Transverse colon (tissue), 4 donors: ENCODE measurements at regions not wholly inside any gene's neighbourhood (a gene's known extent, or its start where the extent isn't known, plus 50 kb on each side); places are given as distances from the start of the nearest gene placed in this dataset.
"Not testable (repeated sequence)": the region's sequence is repeated elsewhere in the genome, so short reads cannot be mapped to it uniquely, and the experiment has no call there.

Experiments
- EP300 ChIP-seq: sonication (generic); formaldehyde crosslinking; IDR thresholded peaks from one replicate; pipeline ENCODE4 v1.6.1; 2017; ENCODE audit warnings: antibody characterized with exemption, low read depth
- POLR2A ChIP-seq: fragments of 450-650 bp; IDR thresholded peaks from one replicate; pipeline ENCODE4 v1.6.1; 2016; ENCODE audit warnings: antibody characterized with exemption, mild to moderate bottlenecking, moderate library complexity
- POLR2AphosphoS5 ChIP-seq, 3 donors: sonication (generic); formaldehyde crosslinking; IDR thresholded peaks; one replicate each; pipeline ENCODE4 v1.6.1; 2016; ENCODE audit warnings: antibody characterized with exemption in 3 of 3
- TF ChIP-seq, protein P1 (sequence below), 5 experiments: fragments of 200-600 bp in 3 of 5; fragments of 450-650 bp in 2 of 5; sonication (generic) in 3 of 5; IDR thresholded peaks; 1 replicate in 2 of 5; 2 replicates in 3 of 5; pipeline ENCODE4 v1.5.1; 2016 to 2017; ENCODE audit warnings: antibody characterized with exemption in 5 of 5, inconsistent platforms in 3 of 5, mild to moderate bottlenecking in 2 of 5, moderate library complexity in 1 of 5

GRCh38 chr3:124646186-124646585, 84.1 kb upstream of the UMPS start:
- TF ChIP-seq POLR2A; POLR2AphosphoS5 (IDR thresholded peaks at IDR 0.05); EP300: not testable (repeated sequence)
- TF ChIP-seq, protein P1, sequence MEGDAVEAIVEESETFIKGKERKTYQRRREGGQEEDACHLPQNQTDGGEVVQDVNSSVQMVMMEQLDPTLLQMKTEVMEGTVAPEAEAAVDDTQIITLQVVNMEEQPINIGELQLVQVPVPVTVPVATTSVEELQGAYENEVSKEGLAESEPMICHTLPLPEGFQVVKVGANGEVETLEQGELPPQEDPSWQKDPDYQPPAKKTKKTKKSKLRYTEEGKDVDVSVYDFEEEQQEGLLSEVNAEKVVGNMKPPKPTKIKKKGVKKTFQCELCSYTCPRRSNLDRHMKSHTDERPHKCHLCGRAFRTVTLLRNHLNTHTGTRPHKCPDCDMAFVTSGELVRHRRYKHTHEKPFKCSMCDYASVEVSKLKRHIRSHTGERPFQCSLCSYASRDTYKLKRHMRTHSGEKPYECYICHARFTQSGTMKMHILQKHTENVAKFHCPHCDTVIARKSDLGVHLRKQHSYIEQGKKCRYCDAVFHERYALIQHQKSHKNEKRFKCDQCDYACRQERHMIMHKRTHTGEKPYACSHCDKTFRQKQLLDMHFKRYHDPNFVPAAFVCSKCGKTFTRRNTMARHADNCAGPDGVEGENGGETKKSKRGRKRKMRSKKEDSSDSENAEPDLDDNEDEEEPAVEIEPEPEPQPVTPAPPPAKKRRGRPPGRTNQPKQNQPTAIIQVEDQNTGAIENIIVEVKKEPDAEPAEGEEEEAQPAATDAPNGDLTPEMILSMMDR (IDR thresholded peaks at IDR 0.05), result not testable (repeated sequence)
